ENCODE measurements at regions not wholly inside any gene's neighbourhood (a gene's known extent, or its start where the extent isn't known, plus 50 kb on each side); places are given as distances from the start of the nearest gene placed in this dataset.
"Not testable (repeated sequence)": the region's sequence is repeated elsewhere in the genome, so short reads cannot be mapped to it uniquely, and the experiment has no call there.

DNA sequence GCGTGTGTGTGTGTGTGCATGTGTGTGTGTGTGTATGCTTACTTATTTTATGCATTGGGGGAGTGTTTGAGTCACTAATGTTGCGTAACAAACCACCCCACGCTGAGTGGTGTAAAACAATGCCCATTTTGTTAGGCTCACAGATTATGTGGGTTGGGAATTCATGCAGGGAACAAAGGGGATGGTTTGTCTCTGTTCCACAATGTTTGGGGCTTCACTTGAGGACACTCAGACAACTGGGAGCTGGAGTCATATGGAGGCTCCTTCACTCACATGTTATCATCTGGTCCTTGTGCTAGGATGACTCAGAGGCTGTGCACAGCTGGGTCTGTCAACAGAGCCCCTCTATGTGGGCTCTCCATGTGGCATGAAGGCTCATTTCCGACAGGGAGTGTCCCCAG lies 51.3 kb upstream of the LARGE1 start:
- no peak for DNase-seq

DNA sequence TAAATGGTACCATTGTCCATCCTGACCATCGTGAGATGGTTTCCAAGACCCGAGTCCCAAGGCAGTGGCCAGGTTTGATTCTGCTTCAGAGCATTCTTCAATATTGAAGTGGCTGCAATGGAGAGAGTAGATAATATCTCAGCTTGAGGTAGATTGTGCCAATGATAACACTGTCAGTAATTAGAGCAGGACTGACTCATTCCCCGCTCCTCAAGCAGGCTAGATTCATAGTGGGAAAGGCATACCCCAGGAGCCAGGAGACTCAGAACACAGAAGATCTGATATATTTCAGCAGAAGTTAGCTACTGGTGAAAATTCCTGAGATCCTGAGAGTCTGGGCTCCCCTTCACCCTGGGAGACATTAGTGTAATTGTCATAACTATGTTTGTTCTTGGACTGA lies 55.6 kb upstream of the LARGE1 start:
- no peak for DNase-seq

DNA sequence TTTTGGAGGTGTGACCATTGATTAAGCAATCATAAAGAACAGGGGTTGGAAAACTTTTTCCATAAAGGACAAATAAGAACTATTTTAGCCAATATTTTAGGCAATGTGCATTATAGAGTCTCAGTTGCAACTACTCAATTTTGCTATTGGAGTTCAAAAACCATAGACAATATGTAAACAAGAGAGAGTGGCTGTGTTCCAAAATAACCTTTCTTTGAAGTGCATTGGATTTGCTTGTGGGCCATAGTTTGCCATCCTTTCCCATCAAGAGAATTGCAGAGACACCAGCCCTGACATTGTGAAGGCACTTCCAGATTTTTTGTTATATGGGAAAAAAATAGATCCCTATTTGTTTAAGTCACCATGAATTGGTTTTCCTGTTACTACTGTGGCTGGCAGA lies 63.3 kb upstream of the LARGE1 start:
- no peak for DNase-seq

DNA sequence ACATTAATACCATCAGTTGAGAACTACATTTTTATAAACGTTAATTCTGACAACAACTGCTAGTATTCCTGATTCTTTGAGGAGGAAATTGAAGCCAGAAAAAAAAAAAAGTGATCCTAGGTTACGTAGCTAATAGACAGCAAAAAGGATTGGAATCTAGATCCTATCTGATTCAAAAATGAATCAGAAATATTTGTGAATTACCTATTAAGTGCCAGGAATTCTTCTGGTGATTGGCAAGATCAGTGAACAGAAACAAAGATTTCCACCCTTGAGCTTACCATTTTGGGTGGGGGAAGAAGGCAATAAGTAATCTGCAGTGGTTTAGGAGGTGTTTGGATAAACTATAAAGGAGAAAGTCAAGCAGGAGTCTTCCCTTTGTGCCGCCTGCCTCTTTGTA lies 63.9 kb upstream of the LARGE1 start:
- no peak for DNase-seq

DNA sequence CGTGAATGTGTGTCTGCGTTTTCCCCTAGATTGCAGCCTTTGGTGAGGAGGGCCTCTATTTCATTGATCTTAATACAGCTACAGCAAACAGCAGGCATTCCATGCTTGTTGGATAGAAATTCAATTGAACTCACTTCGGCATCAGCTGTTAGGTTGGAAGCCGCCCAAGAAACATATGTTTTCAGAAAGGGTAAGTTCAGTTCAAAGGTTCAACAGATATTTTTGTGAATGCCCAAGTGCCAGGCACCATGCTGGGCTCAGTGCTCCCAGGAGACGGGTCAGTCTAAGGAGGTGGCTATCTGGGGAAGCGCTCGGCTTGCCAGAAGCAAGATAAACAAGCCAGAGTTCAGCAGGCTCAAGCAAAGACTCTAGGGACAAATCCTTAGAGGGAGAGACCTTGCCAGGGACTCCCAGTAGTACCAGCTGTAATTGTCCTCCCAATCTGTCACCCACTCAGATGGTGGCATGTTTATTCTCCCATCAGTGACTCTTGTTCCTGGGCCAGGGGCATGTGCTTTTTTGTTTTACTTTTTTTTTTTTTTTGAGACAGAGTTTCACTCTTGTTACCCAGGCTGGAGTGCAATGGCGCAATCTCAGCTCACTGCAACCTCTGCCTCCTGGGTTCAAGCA lies 64.5 kb upstream of the LARGE1 start:
- no peak for DNase-seq

DNA sequence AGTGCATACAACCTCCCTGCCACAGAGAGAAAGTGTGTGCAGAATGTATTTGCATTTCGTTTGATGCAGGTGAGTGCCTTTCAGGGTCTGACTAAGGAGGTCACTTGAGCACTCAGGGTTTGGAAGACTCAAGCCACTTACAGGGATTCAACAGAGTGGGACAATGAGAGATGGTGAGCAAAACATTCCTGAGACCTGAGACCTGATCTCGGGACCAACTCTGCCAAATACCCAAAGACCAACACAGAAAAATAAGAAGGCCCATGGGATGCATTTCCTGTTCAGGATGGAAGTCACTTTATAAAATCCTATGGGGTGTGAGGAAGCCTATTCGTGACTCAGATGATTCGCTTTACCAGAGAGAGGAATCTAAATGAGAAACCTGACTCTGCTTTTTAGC lies 65.2 kb upstream of the LARGE1 start:
- DNase-seq, result no peak

DNA sequence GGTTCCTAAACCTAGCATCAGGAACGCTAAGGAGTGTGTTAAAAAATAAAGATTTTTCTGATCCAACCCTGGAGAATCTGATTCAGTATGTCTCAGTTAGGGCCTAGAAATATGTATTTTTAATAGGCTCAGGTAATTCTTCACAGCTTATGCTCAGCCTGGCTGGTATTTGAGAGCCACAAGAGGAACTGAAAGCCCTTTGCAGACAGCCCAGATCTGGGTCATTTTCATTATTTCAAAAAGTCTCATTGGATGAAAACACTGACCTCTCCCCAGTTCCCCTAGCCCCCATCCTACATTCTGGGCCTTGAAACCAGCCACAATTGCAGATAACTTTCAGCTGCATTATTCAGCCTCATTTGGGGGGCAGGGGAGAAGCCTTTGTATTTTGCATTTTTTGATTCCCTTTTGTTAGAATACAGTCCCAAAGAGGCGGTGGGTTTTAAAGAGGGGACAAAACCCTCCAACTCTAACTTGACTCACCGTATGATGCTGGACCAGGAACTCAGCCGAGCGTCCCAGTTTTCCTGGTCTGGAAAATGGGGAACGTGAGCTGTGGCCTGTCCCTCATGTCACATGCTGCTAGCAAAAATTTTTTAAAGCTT lies 66.0 kb upstream of the LARGE1 start:
- DNase-seq, result no peak

DNA sequence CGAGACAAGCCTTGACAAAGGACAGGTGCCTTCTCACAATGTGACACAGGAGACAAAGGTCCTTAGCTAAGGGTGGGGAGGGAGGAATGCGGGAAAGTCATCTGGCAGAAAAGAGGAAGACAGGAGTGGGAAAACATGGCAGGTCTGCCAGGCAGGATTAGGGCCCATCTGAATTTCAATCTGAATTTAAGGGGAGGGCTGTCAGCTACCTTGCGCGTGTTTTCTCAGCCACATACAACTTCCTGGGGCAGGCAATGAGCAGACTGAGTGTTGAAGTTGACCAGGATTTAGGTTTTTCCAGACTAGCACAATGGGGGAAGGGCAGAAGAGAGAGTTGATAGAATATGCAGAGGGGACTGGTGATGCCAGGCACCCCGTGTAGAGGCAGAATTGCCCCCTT lies 66.7 kb upstream of the LARGE1 start:
- DNase-seq, result no peak

DNA sequence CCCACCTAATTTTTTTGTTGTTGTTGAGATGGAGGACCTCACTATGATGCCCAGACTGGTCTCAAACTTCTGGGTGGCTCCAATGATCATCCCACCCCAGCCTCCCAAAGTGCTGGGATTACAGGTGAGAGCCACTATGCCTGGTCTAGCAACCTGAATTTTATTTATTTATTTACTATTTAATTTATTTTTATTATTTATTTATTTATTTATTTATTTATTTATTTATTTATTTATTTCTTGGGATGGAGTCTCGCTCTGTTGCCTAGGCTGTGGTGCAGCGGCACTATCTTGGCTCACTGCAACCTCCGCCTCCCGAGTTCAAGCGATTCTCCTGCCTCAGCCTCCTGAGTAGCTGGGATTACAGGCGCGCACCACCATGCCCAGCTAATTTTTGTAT lies 69.0 kb upstream of the LARGE1 start:
- DNase-seq, result not testable (repeated sequence)

DNA sequence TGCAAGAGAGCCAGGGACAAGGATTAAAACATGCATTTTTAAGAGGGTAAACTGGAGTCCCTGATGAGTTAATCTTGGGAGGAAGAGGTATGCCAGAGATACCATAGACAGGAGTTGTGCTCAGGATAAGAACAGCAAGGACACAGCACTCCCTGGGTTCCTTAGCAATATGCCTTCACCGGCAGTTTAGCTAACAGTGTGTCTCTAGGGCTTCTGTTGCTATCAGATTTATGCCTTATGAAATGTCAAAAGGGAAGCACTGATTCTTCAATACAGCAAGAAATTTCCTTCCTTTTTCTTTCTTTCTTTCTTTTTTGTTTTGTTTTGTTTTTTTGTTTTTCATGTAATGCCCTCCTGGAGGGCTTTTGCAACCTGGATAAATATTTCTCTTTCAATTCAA lies 71.3 kb upstream of the LARGE1 start:
- no peak for DNase-seq

DNA sequence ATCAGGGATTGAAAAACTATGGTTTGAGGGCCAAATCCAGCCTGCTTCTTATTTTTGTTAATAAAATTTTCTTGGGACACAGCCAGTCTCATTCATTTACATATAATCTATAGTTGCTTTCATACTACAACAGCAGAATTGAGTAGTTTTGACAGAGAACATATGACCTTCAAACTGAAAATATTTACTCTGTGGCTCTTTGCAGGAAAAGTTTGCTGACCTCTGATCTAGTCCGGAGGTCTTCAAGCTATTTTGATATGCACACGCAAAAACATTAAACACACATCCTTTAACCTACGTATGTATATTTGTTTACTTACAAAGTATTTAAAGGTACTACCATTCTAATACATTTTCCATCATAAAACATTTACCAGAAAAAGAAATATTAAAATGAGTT lies 76.5 kb upstream of the LARGE1 start:
- DNase-seq, result no peak

DNA sequence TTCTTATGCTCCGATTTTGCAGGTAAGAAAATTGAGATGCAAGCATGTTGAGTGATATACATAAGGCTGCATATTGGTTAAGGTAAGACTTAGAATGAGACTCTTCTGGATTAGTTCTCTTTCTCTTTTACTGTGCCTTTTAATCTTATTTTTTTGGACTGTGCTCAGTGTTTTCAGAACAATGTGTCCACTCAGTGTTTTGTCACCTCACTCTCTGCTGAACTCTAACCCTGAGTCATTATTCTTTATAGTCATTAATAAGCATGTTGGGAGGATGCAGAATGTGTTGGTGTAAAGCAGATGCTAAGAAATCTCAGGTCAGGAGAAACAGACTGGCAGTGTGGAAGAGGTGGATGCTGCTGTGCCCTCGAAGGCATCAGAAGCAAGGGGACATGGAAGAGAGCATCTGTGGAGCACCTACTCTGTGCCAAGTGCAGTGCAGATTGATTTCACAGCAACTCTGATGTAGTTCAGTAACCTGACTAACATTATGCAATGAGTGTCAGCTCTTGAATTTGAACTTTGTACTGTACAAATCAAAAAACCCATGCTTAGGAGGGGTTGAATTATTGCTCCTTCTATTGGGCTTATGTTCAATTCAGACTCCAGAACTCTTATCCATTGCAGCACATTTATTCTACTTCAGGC lies 80.7 kb upstream of the LARGE1 start:
- no peak for DNase-seq

DNA sequence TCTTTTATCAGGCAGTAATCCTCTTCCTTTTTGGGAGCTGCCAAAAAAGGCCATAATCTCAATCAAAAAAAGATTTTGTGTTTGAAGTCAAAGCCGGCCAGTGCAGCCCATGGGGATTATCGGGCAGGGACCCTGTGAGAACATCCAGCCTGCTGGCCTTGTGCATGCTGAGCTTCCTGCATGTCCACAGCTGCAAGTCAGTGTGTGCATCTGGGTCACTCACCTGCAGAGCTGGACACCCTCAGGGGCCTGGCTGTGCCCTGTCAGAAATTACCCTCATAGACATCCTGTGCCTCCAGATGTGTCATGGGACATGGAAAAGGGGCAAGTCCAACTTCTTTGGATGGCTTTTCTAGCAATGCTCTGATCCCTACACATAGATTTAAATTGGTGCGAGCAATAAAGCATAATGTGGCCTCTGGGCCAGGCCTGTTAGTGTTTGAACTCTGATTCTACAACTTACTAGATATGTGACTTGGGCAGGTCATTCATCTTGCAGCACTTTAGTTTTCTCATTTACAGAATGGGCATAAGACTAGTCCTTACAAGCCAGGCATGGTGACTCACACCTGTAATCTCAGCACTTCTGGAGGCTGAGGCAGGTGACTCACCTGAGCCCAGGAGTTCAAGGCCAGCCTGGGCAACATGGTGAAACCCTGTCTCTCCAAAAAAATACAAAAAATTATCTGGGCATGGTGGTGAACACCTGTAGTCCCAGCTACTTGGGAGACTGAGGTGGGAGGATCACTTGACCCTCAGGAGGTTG lies 81.6 kb upstream of the LARGE1 start:
- no peak for DNase-seq

DNA sequence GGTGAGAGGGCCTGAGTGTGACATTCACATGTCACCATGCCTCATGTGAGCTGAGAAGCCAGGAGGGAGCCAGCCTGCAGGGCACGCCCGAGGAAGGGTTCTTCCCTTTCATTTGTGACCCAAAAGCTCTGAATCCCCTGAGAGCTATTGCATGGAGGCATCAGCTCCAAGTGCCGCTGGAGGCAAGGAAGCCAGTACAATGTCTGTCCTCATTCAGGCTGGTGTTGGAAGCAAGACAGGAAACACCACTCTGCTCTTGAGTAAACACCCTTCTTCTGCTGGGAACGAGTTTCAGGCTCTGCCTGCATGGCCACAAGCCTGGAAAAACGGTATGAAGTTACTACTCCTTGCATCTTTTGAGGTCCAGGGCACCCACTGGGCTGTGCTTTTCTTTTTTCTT lies 83.8 kb upstream of the LARGE1 start:
- DNase-seq, result no peak

DNA sequence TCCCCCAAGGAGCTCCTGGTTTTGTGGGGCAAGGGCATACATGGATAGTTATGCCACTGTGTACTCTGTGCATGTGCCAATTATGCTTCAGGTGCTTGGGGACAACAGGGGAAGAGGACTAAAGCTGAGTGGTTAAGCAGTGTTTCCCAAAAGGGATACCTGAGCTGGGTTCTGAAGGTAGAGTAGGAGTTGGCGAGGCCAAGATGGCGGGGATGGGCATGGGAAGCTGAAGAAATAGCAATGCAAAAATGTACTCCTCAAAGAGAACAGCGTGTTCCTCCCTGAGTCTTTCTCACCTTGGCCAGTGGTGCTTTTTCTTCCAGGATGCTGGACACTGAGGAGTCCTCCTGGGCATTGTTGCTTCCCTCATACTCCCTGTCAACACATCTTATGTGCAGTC lies 90.0 kb upstream of the LARGE1 start:
- DNase-seq, result no peak

DNA sequence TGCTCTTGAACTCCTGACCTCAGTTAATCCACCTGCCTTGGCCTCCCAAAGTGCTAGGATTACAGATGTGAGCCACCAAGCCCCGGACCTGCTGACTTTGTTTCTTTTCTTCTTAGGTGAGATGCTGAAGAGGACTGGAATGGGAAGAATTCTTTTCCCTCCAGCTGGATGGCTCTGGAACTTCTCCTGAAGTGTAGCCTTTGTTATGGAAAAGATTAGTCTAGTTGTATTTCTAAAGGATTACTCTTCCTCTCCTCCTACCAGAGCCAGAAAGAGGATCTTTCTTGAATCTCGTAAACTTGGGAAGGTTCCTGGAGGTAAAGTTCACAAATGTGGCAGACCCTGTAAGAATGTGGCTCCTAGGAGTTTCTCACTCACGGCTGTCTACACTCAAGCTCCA lies 95.4 kb upstream of the LARGE1 start:
- no peak for DNase-seq

DNA sequence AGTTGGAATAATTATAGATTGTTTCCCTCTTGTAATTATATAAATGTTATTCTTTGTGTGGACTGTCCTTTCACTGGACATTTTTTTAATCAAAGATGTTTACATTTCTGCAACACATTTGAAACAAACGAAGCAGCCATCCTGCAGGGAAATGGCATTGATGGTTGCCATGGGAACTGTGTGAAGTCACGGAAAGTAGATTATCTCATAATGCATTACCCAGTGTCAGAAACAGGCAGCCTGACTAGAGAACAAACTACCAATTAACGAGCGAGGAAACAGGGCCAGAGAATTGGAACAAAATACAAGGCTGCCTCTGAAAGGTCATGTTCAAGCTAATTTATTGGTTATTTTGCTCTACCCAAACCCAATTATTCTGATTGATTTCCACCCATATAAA lies 96.9 kb upstream of the LARGE1 start:
- no peak for DNase-seq

DNA sequence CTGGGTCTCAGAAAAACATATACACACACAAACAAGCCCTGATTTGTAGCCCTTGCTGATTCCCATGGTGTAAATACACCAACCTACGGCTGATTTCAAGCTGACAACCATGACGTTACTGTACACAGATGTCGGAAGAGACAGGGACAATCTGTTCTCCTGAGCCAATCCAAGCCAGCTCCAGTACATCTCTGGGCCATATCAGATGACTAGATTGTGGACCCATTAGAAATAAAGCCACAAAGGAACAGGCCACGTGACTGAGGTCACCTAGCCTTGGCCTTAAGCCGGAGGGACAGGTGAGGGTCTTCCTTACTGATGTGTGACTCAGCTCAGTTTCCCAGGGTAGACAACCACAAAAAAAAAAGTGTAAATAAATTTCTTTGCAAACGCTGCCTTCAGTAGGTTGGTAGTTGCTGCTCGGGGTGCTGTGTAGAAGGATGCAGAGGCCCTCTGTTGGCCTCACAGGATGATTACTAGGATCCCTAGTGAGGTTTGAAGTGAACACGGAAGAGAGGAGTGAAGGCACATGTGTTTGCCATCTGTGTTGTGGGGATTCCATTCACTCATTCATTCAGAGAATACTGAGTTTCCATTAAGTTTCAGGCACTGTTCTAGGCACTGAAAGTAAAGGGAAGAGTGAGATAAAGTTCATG lies 99.0 kb upstream of the LARGE1 start:
- no peak for DNase-seq

DNA sequence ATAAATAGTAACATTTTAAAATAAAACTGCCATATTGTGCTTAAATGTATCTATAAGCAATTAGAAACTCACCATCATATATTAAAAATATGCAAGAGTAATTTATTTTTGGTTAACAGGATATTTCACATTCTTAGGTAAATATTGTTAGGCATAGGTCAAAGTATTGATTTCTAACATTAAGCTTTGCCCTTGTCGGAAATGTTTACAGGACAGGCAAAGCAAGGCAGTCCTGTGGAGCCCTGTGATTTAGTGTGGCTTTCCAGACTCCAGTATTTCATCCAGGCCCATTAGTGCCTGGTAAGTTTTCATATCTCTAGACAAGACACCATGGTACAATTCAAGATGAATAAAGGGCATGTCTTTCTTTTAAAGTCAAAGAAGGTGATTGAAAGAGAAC lies 114.9 kb upstream of the LARGE1 start:
- DNase-seq, result no peak

DNA sequence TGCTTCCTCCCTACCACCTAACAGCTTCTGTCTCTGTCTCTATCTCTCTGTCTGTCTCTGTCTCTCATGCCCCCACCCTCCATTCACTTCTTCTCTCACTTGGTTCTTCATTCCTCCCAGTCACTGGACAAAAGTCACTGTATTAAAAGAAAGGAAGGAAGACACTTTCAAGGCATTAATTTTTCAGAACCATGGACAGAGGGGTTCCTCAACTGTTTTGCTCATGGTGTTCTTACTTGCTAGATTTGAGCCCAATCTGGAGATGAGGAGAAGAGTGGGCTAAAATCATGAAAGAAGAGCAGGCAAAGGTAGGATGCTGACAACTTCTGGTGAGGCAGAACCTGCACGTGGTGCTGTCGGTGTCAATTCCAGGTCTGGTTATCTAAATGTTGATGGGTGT lies 116.7 kb upstream of the LARGE1 start:
- no peak for DNase-seq

DNA sequence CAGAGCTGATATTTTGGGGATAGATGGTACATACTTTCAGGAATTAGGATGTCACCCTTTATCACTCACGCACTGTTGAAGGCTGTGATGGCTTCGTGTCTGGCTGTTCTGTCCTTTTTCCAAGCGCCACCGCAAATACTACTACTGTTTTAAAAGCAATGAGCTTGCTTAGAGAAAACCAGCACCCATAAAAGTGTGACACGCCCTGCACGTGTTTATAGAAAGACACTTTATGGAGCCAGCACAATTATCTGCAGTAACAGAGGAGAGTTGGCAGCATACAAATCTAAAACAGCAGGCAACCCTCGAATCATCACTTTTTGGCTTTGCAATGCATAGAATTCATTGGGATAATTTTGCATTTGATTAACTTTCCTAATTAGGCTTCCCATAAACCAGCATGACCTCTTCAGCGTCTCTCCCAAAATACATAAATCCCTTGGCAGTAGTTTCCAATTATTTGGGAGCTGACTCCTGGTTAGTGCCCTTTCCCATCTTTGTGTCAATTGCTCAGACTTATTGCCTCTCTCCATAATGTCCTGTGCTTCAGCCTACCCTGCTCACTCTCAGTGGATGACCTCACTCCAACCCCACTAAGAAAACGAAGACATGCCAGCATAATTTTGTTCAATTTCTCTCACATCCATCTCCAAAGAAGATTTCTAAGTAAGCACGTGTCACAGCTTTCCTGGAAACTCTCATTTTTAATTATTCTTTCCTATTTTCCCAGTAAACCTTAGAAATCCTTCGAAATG lies 118.7 kb upstream of the LARGE1 start:
- DNase-seq, result no peak

DNA sequence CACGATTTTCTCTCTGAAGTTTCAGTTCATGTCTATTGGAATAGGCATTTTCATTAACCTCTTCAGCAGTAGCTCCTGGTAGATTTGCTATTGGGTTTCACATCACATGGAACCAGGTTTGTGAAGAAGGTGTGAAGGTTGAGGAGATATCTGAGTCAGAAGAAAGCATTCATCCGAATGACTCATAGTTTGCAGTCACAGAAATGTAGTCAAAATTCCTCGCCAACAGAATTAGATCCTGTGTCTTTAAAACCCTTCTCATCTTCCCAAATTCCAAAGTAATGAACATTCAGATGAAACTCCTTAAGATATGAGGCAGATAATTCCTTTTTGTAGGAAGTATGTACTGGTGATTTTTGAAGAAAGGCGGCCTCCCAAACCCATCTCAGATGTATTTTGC lies 125.0 kb upstream of the LARGE1 start:
- no peak for DNase-seq

Data from COR-L47 (cell line).